Endothelial cell of umbilical vein (primary cell): ENCODE measurements at regions not wholly inside any gene's neighbourhood (a gene's known extent, or its start where the extent isn't known, plus 50 kb on each side); places are given as distances from the start of the nearest gene placed in this dataset.

Experiments
- BruUV-seq: library from RNA; stranded (reverse); fragments of 400-500 nt; replicated peaks from 2 replicates; lab custom pipeline; 2021; lab: Mats Ljungman, UMichigan
- CTCF ChIA-PET: fragments of 300-600, 350-600 bp; sonication (Branson Sonifier 250); formaldehyde crosslinking; loops from one replicate; lab custom pipeline; 2021; ENCODE audit warnings: antibody characterized with exemption, inconsistent platforms; lab: Charles Lee
- POLR2A ChIA-PET: fragments of 300-600, 350-600 bp; sonication (Branson Sonifier 250); formaldehyde crosslinking; loops from one replicate; lab custom pipeline; 2021; ENCODE audit warnings: antibody characterized with exemption, inconsistent platforms; lab: Charles Lee
- DNase-seq: peaks from one replicate; pipeline ENCODE4 v3.0.0-alpha.2; 2011; ENCODE audit warnings: low read depth, low spot score
- FAIRE-seq: peaks from 2 replicates; lab custom pipeline; 2011; peaks lifted over from hg19 to GRCh38; lab: Jason Lieb, UNC
- H2AFZ ChIP-seq: 2 replicates; pipeline ENCODE4 v1.6.0; 2012; ENCODE audit warnings: low read depth, low read length, control low read depth, inconsistent platforms
- H3K27ac ChIP-seq: 2 replicates; pipeline ENCODE4 v1.5.1; 2011; ENCODE audit warnings: low read depth, mild to moderate bottlenecking, control low read depth, low read length, moderate library complexity; ENCODE audit not compliant: insufficient read depth
- H3K27me3 ChIP-seq, 2 experiments: 2 replicates each; pipeline versions ENCODE4 v1.6.0 to v1.6.1; 2011; ENCODE audit warnings: low read length in 2 of 2, mixed read lengths in 1 of 2; ENCODE audit not compliant: control insufficient read depth in 2 of 2, insufficient read depth in 2 of 2
- H3K36me3 ChIP-seq, 2 experiments: 2 replicates in 1 of 2; 3 replicates in 1 of 2; pipeline ENCODE4 v1.5.1; 2011; ENCODE audit warnings: low read length in 2 of 2, mild to moderate bottlenecking in 1 of 2, moderate library complexity in 1 of 2; ENCODE audit not compliant: control insufficient read depth in 2 of 2, insufficient read depth in 2 of 2; ENCODE audit errors: extremely low read depth in 1 of 2
- H3K4me1 ChIP-seq: 3 replicates; pipeline ENCODE4 v1.5.1; 2011; ENCODE audit warnings: mild to moderate bottlenecking, low read length; ENCODE audit not compliant: control insufficient read depth, insufficient read depth; ENCODE audit errors: extremely low read depth
- H3K4me2 ChIP-seq: 2 replicates; pipeline ENCODE4 v1.6.1; 2011; ENCODE audit warnings: low read length, control low read depth, mixed read lengths; ENCODE audit not compliant: insufficient read depth
- H3K4me3 ChIP-seq, 3 experiments: fragments of 200-600 bp in 1 of 3; sonication (generic), shearing (Covaris generic) in 1 of 3; replicated peaks in 1 of 3; 2 replicates each; pipeline ENCODE4 v1.5.1; 2011 to 2016; ENCODE audit warnings: control low read depth in 3 of 3, low read length in 3 of 3, mild to moderate bottlenecking in 2 of 3, inconsistent platforms in 1 of 3, low read depth in 1 of 3, moderate library complexity in 1 of 3; ENCODE audit not compliant: insufficient read depth in 1 of 3
- H3K79me2 ChIP-seq: 2 replicates; pipeline ENCODE4 v1.6.0; 2012; ENCODE audit warnings: low read length, inconsistent platforms; ENCODE audit not compliant: control insufficient read depth, insufficient read depth
- H3K9ac ChIP-seq: replicated peaks from 2 replicates; pipeline ENCODE3; 2011; ENCODE audit warnings: low read length, control low read depth; ENCODE audit not compliant: insufficient read depth; ENCODE audit errors: extremely low read depth
- H3K9me1 ChIP-seq: replicated peaks from 3 replicates; pipeline ENCODE4 v1.6.0; 2011; ENCODE audit warnings: mild to moderate bottlenecking, low read length; ENCODE audit not compliant: control insufficient read depth, insufficient read depth; ENCODE audit errors: extremely low read depth
- H3K9me3 ChIP-seq: replicated peaks from 2 replicates; pipeline ENCODE4 v1.5.1; 2012; ENCODE audit warnings: low read length, inconsistent platforms; ENCODE audit not compliant: control insufficient read depth, insufficient read depth
- H4K20me1 ChIP-seq: replicated peaks from 2 replicates; pipeline ENCODE3; 2011; ENCODE audit warnings: mild to moderate bottlenecking, low read length; ENCODE audit not compliant: control insufficient read depth, insufficient read depth; ENCODE audit errors: extremely low read depth
- EZH2 ChIP-seq: IDR thresholded peaks from 2 replicates; pipeline ENCODE4 v1.6.1; 2012; ENCODE audit warnings: borderline replicate concordance, low read depth, mild to moderate bottlenecking, moderate library complexity, low read length, inconsistent platforms; ENCODE audit not compliant: severe bottlenecking
- FOS ChIP-seq: IDR thresholded peaks from 2 replicates; pipeline ENCODE4 v1.6.1; 2011; ENCODE audit warnings: mild to moderate bottlenecking, low read length, moderate library complexity, borderline replicate concordance; ENCODE audit not compliant: insufficient read depth
- GATA2 ChIP-seq: IDR thresholded peaks from 2 replicates; pipeline ENCODE4 v1.7.0; 2011; ENCODE audit warnings: low read depth, mild to moderate bottlenecking, moderate library complexity, mixed read lengths, low read length; ENCODE audit not compliant: insufficient read length, insufficient read depth
- JUN ChIP-seq: IDR thresholded peaks from 2 replicates; pipeline ENCODE4 v1.6.1; 2011; ENCODE audit warnings: borderline replicate concordance, low read depth; ENCODE audit not compliant: insufficient read length, insufficient read depth
- MYC ChIP-seq: IDR thresholded peaks from one replicate; pipeline ENCODE4 v1.6.1; 2011; ENCODE audit warnings: mild to moderate bottlenecking, low read depth, low read length
- POLR2A ChIP-seq: IDR thresholded peaks from 2 replicates; pipeline ENCODE4 v1.6.1; 2012; ENCODE audit warnings: low read depth, mild to moderate bottlenecking, control low read depth, low read length
- POLR2AphosphoS5 ChIP-seq: IDR thresholded peaks from 2 replicates; pipeline ENCODE4 v1.6.1; 2012; ENCODE audit warnings: low read depth, mild to moderate bottlenecking, control low read depth, low read length, moderate library complexity; ENCODE audit not compliant: insufficient read depth
- dilution Hi-C: fragments of 300-500 bp; cut with MboI; formaldehyde crosslinking; loops from one replicate; pipeline ENCODE4 v1.15.0; 2019; ENCODE audit warnings: low sequenced_read_pairs; ENCODE audit not compliant: extremely low pct_ligation_motif_present
- intact Hi-C: fragments of 100-400 bp; cut with micrococcal nuclease; formaldehyde crosslinking; loops from one replicate; pipeline ENCODE4 v1.10.0; 2022
- TF ChIP-seq, protein P1 (sequence below): IDR thresholded peaks from 2 replicates; pipeline ENCODE4 v1.6.1; 2011; ENCODE audit not compliant: insufficient read depth, insufficient read length
- TF ChIP-seq, protein P2 (sequence below), 2 donors: IDR thresholded peaks; 1 replicate in 1 of 2; 2 replicates in 1 of 2; pipeline ENCODE4 v1.5.1; 2011; ENCODE audit warnings: low read length in 2 of 2, mild to moderate bottlenecking in 2 of 2, moderate library complexity in 2 of 2, control low read depth in 1 of 2, inconsistent platforms in 1 of 2, low read depth in 1 of 2; ENCODE audit not compliant: insufficient read depth in 1 of 2; ENCODE audit errors: extremely low read depth in 1 of 2

DNA sequence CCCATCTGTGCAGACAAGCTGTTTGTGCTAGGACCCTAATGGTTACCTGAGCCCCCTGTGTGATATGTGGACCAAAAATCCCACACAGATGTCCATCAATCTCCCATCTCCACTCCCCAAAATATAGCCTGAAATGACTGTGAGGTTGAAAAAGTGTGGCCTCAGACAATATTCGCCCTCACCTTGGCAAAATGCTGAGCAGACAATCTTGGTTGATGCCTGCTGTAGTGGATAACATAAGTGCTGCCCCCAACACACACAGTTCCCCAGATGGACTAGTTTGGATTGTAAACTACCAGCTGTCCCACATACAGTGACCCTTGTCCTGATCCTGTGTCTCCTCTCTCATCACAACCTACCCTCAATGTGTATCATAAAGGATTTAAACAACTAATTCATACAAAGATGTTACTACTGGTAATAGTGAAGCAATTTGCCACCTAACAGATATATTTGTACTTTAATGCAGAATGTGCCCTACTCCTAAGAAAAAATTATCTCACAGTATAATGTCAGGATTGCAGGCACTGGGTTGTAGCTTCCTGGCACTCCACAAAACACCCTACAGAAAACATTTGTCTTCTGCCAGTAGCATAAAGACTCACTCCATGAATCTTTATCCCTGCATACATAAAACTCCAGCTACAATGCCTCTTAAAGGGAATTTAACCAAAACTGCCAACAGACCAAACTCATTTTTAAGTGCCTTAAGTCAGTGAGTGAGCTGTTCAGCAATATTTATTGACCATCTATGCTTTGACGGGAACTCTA is 161.6 kb downstream of the FBXO15 start:
- Histone ChIP-seq H3K9me1 (no peaks in the 10 kb centered on the region), H3K4me2 (no peak overlapping the region), H3K4me3 (no peak overlapping the region), H3K27ac (no peak overlapping the region), H3K79me2 (no peaks in the 10 kb centered on the region), H2AFZ (no peak overlapping the region), H3K27me3 (no peaks in the 10 kb centered on the region), H3K4me1 (no peaks in the 10 kb centered on the region), H3K9me3 (peaks cover 5% of the 10 kb centered on the region), H3K9ac (no peak overlapping the region), H4K20me1 (no peaks in the 10 kb centered on the region), H3K36me3 (no peaks in the 10 kb centered on the region)
- dilution Hi-C loops, result no loop called here
- CTCF ChIA-PET, result no interaction called here
- intact Hi-C loops, result no loop called here
- POLR2A ChIA-PET, result no interaction called here
- BruUV-seq, result no TSS peak
- no peak for DNase-seq
- TF ChIP-seq FOS (no peak), POLR2AphosphoS5 (no peak), MYC (no peak), GATA2 (no peak)
- TF ChIP-seq, protein P1, sequence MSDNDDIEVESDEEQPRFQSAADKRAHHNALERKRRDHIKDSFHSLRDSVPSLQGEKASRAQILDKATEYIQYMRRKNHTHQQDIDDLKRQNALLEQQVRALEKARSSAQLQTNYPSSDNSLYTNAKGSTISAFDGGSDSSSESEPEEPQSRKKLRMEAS, result no peak
- no peak for FAIRE-seq

DNA sequence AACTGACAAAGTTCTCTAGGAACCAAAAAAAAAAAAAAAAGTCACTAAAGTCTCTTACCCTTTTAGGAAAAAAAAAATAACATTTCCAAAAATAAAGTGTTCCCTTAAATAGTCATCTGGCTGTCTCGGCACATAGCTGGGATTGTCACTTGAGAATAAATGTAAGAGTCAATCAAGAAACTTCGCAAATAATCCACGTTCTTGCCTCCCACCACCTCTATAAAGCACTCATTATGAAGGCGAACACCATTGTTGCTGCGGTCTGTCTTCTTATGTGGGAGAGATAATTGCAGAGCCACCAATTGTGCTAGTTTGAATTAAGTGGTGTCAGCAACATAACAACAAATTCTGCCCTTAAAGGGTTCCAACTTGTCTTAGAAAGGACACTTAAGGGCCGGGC is 163.7 kb downstream of the FBXO15 start:
- Histone ChIP-seq H3K27ac (no peak overlapping the region), H3K4me1 (no peaks in the 10 kb centered on the region), H3K9me1 (no peaks in the 10 kb centered on the region), H3K36me3 (no peaks in the 10 kb centered on the region), H4K20me1 (no peaks in the 10 kb centered on the region), H3K27me3 (no peaks in the 10 kb centered on the region), H3K4me2 (no peak overlapping the region), H3K79me2 (no peaks in the 10 kb centered on the region), H3K9me3 (peaks cover 5% of the 10 kb centered on the region), H3K4me3 (no peak overlapping the region), H2AFZ (no peak overlapping the region), H3K9ac (no peak overlapping the region)
- ChIA-PET POLR2A (no interaction called here), CTCF (no interaction called here)
- no TSS peak for BruUV-seq
- dilution Hi-C loops, result no loop called here
- TF ChIP-seq GATA2, result no peak
- no peak for TF ChIP-seq FOS
- no peak for TF ChIP-seq MYC
- no peak for TF ChIP-seq JUN
- TF ChIP-seq, protein P2, sequence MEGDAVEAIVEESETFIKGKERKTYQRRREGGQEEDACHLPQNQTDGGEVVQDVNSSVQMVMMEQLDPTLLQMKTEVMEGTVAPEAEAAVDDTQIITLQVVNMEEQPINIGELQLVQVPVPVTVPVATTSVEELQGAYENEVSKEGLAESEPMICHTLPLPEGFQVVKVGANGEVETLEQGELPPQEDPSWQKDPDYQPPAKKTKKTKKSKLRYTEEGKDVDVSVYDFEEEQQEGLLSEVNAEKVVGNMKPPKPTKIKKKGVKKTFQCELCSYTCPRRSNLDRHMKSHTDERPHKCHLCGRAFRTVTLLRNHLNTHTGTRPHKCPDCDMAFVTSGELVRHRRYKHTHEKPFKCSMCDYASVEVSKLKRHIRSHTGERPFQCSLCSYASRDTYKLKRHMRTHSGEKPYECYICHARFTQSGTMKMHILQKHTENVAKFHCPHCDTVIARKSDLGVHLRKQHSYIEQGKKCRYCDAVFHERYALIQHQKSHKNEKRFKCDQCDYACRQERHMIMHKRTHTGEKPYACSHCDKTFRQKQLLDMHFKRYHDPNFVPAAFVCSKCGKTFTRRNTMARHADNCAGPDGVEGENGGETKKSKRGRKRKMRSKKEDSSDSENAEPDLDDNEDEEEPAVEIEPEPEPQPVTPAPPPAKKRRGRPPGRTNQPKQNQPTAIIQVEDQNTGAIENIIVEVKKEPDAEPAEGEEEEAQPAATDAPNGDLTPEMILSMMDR (IDR thresholded peaks at IDR 0.05; ENCODE audit: extremely low read depth in 1 of 2, insufficient read depth in 1 of 2, low read depth in 1 of 2, low read length in 2 of 2), result no peak
- TF ChIP-seq POLR2AphosphoS5, result no peak
- no peak for TF ChIP-seq EZH2
- TF ChIP-seq, protein P1, result no peak
- no peak for TF ChIP-seq POLR2A
- no peak for DNase-seq
- intact Hi-C loops, result no loop called here
- no peak for FAIRE-seq
